Neural cell (in vitro differentiated cells): ENCODE measurements at regions not wholly inside any gene's neighbourhood (a gene's known extent, or its start where the extent isn't known, plus 50 kb on each side); places are given as distances from the start of the nearest gene placed in this dataset.

Source experiments
- H2AFZ ChIP-seq: fragments of 200-600, 300-800 bp; sonication (generic), shearing (Covaris generic); 2 replicates; pipeline ENCODE4 v1.6.0; 2014; ENCODE audit warnings: low read depth, mild to moderate bottlenecking, antibody characterized with exemption, low read length, moderate library complexity
- H3F3A ChIP-seq: fragments of 200-600 bp; shearing (Covaris generic); 2 replicates; pipeline ENCODE4 v1.6.1; 2016; ENCODE audit warnings: mild to moderate bottlenecking, moderate library complexity, mixed read lengths, antibody characterized with exemption, low read length; ENCODE audit not compliant: insufficient read depth, poor library complexity, severe bottlenecking
- H3K27ac ChIP-seq: fragments of 200-600, 300-800 bp; sonication (generic), shearing (Covaris generic); 2 replicates; pipeline ENCODE4 v1.5.1; 2014; ENCODE audit warnings: mild to moderate bottlenecking, low read length, moderate library complexity
- H3K27me3 ChIP-seq: fragments of 300-800, 200-600 bp; sonication (generic), shearing (Covaris generic); 2 replicates; pipeline ENCODE4 v1.6.0; 2014; ENCODE audit warnings: mild to moderate bottlenecking, low read depth, low read length, moderate library complexity; ENCODE audit not compliant: insufficient read depth
- H3K36me3 ChIP-seq: fragments of 300-800, 200-600 bp; sonication (generic), shearing (Covaris generic); 2 replicates; pipeline ENCODE4 v1.5.1; 2014; ENCODE audit warnings: mild to moderate bottlenecking, antibody characterized with exemption, low read length, moderate library complexity; ENCODE audit not compliant: insufficient read depth
- H3K4me2 ChIP-seq: fragments of 300-800, 200-600 bp; sonication (generic), shearing (Covaris generic); 2 replicates; pipeline ENCODE4 v1.6.0; 2014; ENCODE audit warnings: mild to moderate bottlenecking, low read length
- H3K4me3 ChIP-seq: fragments of 300-800, 200-600 bp; sonication (generic), shearing (Covaris generic); 2 replicates; pipeline ENCODE4 v1.5.1; 2014; ENCODE audit warnings: mild to moderate bottlenecking, low read length, moderate library complexity
- H3K79me2 ChIP-seq: fragments of 200-600 bp; shearing (Covaris generic); replicated peaks from 2 replicates; pipeline ENCODE4 v1.6.0; 2014; ENCODE audit warnings: mild to moderate bottlenecking, low read length, moderate library complexity; ENCODE audit not compliant: insufficient read depth
- H3K9ac ChIP-seq: fragments of 300-800, 200-600 bp; sonication (generic), shearing (Covaris generic); 2 replicates; pipeline ENCODE4 v1.6.1; 2016; ENCODE audit warnings: mild to moderate bottlenecking, low read length, mixed read lengths
- H3K9me2 ChIP-seq: fragments of 200-600 bp; shearing (Covaris generic); 2 replicates; pipeline ENCODE4 v1.6.1; 2016; ENCODE audit warnings: mild to moderate bottlenecking, low read length, mixed read lengths; ENCODE audit not compliant: insufficient read depth
- H3K9me3 ChIP-seq: fragments of 200-600, 300-800 bp; sonication (generic), shearing (Covaris generic); 2 replicates; pipeline ENCODE4 v1.6.1; 2016; ENCODE audit warnings: mild to moderate bottlenecking, mixed run types, low read length, moderate library complexity, mixed read lengths
- H4K20me1 ChIP-seq: fragments of 200-600 bp; shearing (Covaris generic); 2 replicates; pipeline ENCODE4 v1.6.1; 2016; ENCODE audit warnings: mild to moderate bottlenecking, mixed run types; ENCODE audit not compliant: insufficient read depth
- EP300 ChIP-seq: fragments of 450-650 bp; conservative IDR thresholded peaks from 2 replicates; pipeline ENCODE4 v1.6.1; 2014; ENCODE audit warnings: antibody characterized with exemption, mild to moderate bottlenecking, moderate library complexity; ENCODE audit not compliant: poor library complexity, severe bottlenecking
- EZH2 ChIP-seq: fragments of 200-600, 300-800 bp; shearing (Covaris generic), sonication (generic); IDR thresholded peaks from 2 replicates; pipeline ENCODE4 v1.6.1; 2014; ENCODE audit warnings: antibody characterized with exemption, low read length, borderline replicate concordance, mild to moderate bottlenecking; ENCODE audit not compliant: insufficient read depth, poor library complexity, severe bottlenecking
- MXI1 ChIP-seq: fragments of 450-650 bp; conservative IDR thresholded peaks from 2 replicates; pipeline ENCODE4 v1.6.1; 2014; ENCODE audit warnings: antibody characterized with exemption, mild to moderate bottlenecking; ENCODE audit not compliant: poor library complexity, severe bottlenecking
- POLR2AphosphoS5 ChIP-seq: IDR thresholded peaks from 2 replicates; pipeline ENCODE4 v1.6.1; 2012
- RAD21 ChIP-seq: fragments of 450-650 bp; conservative IDR thresholded peaks from 2 replicates; pipeline ENCODE4 v1.6.1; 2014; ENCODE audit warnings: antibody characterized with exemption, mild to moderate bottlenecking, moderate library complexity
- SMC3 ChIP-seq: fragments of 450-650 bp; conservative IDR thresholded peaks from 2 replicates; pipeline ENCODE4 v1.6.1; 2014; ENCODE audit warnings: antibody characterized with exemption, mild to moderate bottlenecking, moderate library complexity; ENCODE audit not compliant: poor library complexity
- TAF1 ChIP-seq: IDR thresholded peaks from 2 replicates; pipeline ENCODE4 v1.6.1; 2012; ENCODE audit warnings: low read depth
- TF ChIP-seq, protein P1 (sequence below): IDR thresholded peaks from 2 replicates; pipeline ENCODE4 v1.6.1; 2012; ENCODE audit warnings: borderline replicate concordance
- TF ChIP-seq, protein P2 (sequence below): fragments of 450-650 bp; IDR thresholded peaks from 2 replicates; pipeline ENCODE4 v1.5.1; 2014; ENCODE audit warnings: antibody characterized with exemption, mild to moderate bottlenecking, moderate library complexity; ENCODE audit not compliant: poor library complexity, severe bottlenecking

DNA sequence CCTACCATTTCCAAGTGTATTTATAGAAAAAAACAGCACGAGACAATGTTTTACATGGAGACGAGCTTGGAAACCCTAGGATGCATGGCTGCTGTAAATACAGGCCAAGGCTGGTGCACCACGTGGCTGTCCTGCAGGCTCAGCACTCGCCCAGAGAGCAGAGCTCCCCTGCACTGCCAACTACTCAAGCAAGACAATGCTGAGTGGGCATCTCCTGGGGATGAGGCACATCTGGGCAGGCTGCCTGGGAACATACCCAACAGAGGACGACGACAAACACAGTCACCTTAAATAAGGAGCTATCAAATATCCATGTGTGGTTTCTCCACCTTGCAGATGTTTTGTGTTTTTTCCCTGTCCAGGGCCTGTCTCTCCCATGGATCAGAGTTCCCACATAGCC is 128.3 kb upstream of the PRMT8 start:
- no peak for TF ChIP-seq MXI1
- TF ChIP-seq, protein P1, sequence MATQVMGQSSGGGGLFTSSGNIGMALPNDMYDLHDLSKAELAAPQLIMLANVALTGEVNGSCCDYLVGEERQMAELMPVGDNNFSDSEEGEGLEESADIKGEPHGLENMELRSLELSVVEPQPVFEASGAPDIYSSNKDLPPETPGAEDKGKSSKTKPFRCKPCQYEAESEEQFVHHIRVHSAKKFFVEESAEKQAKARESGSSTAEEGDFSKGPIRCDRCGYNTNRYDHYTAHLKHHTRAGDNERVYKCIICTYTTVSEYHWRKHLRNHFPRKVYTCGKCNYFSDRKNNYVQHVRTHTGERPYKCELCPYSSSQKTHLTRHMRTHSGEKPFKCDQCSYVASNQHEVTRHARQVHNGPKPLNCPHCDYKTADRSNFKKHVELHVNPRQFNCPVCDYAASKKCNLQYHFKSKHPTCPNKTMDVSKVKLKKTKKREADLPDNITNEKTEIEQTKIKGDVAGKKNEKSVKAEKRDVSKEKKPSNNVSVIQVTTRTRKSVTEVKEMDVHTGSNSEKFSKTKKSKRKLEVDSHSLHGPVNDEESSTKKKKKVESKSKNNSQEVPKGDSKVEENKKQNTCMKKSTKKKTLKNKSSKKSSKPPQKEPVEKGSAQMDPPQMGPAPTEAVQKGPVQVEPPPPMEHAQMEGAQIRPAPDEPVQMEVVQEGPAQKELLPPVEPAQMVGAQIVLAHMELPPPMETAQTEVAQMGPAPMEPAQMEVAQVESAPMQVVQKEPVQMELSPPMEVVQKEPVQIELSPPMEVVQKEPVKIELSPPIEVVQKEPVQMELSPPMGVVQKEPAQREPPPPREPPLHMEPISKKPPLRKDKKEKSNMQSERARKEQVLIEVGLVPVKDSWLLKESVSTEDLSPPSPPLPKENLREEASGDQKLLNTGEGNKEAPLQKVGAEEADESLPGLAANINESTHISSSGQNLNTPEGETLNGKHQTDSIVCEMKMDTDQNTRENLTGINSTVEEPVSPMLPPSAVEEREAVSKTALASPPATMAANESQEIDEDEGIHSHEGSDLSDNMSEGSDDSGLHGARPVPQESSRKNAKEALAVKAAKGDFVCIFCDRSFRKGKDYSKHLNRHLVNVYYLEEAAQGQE: no peak
- no peak overlapping the region for H2AFZ ChIP-seq
- peaks cover 26% of the 10 kb centered on the region for H3K27me3 ChIP-seq
- no peak overlapping the region for H3K4me2 ChIP-seq
- no peaks in the 10 kb centered on the region for H3K9me2 ChIP-seq
- no peak overlapping the region for H3K4me3 ChIP-seq
- H3K9me3 ChIP-seq: no peaks in the 10 kb centered on the region
- no peaks in the 10 kb centered on the region for H3F3A ChIP-seq
- H3K9ac ChIP-seq: no peak overlapping the region
- no peak overlapping the region for H3K27ac ChIP-seq
- no peaks in the 10 kb centered on the region for H4K20me1 ChIP-seq
- H3K79me2 ChIP-seq: no peaks in the 10 kb centered on the region
- H3K36me3 ChIP-seq: no peaks in the 10 kb centered on the region

DNA sequence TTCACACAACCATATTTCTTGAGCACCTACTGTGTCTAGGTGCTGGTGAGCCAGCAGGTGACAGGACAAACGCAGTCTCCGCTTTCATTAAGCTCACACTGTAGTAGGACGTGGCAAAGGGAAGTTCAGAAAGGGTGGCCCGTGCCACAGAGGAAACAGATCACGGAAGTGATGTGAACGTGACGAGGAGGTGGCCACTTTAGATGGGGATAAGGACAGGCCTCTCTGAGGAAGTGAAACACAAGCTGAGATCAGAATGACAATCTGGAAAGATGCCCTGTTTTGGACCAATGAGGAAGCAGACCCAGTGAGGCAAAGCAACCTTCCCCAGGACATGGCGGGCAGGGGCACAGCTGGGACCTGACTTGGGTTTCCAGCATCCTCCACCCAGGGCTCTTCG is 127.4 kb upstream of the PRMT8 start:
- H3K79me2 ChIP-seq: no peaks in the 10 kb centered on the region
- no peaks in the 10 kb centered on the region for H3K9me3 ChIP-seq
- no peak overlapping the region for H3K4me2 ChIP-seq
- H3K4me3 ChIP-seq: no peak overlapping the region
- TF ChIP-seq, protein P2, sequence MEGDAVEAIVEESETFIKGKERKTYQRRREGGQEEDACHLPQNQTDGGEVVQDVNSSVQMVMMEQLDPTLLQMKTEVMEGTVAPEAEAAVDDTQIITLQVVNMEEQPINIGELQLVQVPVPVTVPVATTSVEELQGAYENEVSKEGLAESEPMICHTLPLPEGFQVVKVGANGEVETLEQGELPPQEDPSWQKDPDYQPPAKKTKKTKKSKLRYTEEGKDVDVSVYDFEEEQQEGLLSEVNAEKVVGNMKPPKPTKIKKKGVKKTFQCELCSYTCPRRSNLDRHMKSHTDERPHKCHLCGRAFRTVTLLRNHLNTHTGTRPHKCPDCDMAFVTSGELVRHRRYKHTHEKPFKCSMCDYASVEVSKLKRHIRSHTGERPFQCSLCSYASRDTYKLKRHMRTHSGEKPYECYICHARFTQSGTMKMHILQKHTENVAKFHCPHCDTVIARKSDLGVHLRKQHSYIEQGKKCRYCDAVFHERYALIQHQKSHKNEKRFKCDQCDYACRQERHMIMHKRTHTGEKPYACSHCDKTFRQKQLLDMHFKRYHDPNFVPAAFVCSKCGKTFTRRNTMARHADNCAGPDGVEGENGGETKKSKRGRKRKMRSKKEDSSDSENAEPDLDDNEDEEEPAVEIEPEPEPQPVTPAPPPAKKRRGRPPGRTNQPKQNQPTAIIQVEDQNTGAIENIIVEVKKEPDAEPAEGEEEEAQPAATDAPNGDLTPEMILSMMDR: no peak
- TF ChIP-seq EZH2 (no peak), TAF1 (no peak), EP300 (no peak)
- no peak overlapping the region for H3K9ac ChIP-seq
- no peaks in the 10 kb centered on the region for H4K20me1 ChIP-seq
- H3K36me3 ChIP-seq: no peaks in the 10 kb centered on the region
- H2AFZ ChIP-seq: no peak overlapping the region
- no peaks in the 10 kb centered on the region for H3K9me2 ChIP-seq
- H3K27me3 ChIP-seq: peaks cover 26% of the 10 kb centered on the region
- H3F3A ChIP-seq: no peaks in the 10 kb centered on the region
- no peak overlapping the region for H3K27ac ChIP-seq

DNA sequence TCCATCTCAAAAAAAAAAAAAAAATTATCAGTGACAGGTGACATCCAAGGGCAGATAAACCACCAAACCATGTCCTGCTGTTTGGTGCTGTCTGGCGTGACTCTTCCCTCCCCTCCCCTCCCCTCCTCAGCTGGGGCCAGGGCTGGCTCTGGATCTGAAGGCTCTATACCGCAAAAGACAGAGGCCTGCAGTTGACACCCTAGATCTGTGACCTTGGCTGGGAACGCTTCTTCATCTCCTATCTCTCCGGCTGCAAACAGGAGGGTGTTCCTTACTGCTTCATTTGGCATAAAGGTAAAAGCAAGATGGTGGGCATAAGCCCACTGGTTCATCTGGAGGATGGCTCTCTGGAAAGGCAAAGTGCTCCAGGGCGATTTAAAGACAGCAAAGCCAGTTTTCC is 126.8 kb upstream of the PRMT8 start:
- Histone ChIP-seq H3K4me2 (no peak overlapping the region), H2AFZ (no peak overlapping the region), H3K79me2 (no peaks in the 10 kb centered on the region), H3K9ac (no peak overlapping the region), H3K27ac (no peak overlapping the region), H3K9me2 (no peaks in the 10 kb centered on the region), H3F3A (no peaks in the 10 kb centered on the region), H4K20me1 (no peaks in the 10 kb centered on the region), H3K36me3 (no peaks in the 10 kb centered on the region), H3K4me3 (no peak overlapping the region), H3K27me3 (peaks cover 26% of the 10 kb centered on the region), H3K9me3 (no peaks in the 10 kb centered on the region)
- TF ChIP-seq, protein P2: no peak
- TF ChIP-seq SMC3 (no peak), TAF1 (no peak), RAD21 (no peak), EZH2 (no peak), POLR2AphosphoS5 (no peak), MXI1 (no peak), EP300 (no peak)
- TF ChIP-seq, protein P1: no peak
